Neuron (in vitro differentiated cells): ENCODE measurements at regions not wholly inside any gene's neighbourhood (a gene's known extent, or its start where the extent isn't known, plus 50 kb on each side); places are given as distances from the start of the nearest gene placed in this dataset.

Experiments used
- H2AFZ ChIP-seq: one replicate; pipeline ENCODE4 v1.6.1; 2013; ENCODE audit warnings: low read depth, mild to moderate bottlenecking, inconsistent platforms, low read length, moderate library complexity
- H3K27me3 ChIP-seq: one replicate; pipeline ENCODE4 v1.6.1; 2013; ENCODE audit warnings: low read length; ENCODE audit not compliant: insufficient read depth
- H3K36me3 ChIP-seq: one replicate; pipeline ENCODE4 v1.6.1; 2013; ENCODE audit warnings: low read length; ENCODE audit not compliant: insufficient read depth
- H3K4me1 ChIP-seq: one replicate; pipeline ENCODE4 v1.6.1; 2013; ENCODE audit warnings: low read length; ENCODE audit not compliant: insufficient read depth
- H3K4me3 ChIP-seq: 2 replicates; pipeline ENCODE4 v1.5.1; 2013; ENCODE audit warnings: mild to moderate bottlenecking, low read length, moderate library complexity
- H3K9me3 ChIP-seq: one replicate; pipeline ENCODE4 v1.6.1; 2013; ENCODE audit warnings: low read length

DNA sequence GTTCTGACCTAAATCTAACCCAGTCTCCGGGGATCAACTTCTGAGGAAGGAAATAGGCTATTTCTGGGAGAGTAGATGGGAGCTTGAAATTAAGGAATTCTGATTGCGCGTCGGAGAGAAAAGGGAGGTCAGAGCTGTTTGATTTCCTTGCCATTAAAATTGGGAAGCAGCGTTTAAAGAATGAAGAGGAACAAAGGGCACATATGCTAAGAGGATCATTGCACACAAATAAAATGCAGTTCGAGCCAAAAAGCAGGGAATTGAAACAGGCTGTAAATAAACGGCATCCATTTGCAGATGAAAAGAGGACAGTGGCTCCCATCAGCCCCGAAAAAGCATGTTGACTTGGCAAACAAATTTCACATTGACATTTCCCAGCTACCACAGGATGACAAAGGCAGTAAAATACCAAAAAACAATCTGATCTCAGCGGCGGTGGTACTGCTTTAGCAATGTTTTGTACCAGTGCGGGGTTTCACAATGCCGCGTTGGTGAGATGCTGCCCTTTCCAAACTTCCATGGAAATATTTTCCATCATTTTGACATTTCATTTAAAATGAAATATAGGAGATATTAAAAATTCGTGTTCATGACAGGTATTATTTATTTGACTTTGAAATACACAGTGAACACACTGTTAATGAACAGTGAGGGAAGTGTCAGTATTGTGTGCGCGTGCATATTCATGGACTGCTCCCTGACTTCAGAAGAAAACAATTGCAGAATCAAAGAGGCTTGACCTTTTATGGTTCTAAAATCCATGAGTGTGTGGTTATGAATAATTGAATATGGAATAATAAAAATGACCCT is 108.8 kb downstream of the SQOR start:
- Histone ChIP-seq H3K4me1 (no peaks in the 10 kb centered on the region), H3K4me3 (no peak overlapping the region), H3K9me3 (no peaks in the 10 kb centered on the region), H2AFZ (no peak overlapping the region), H3K27me3 (no peaks in the 10 kb centered on the region), H3K36me3 (no peaks in the 10 kb centered on the region)

DNA sequence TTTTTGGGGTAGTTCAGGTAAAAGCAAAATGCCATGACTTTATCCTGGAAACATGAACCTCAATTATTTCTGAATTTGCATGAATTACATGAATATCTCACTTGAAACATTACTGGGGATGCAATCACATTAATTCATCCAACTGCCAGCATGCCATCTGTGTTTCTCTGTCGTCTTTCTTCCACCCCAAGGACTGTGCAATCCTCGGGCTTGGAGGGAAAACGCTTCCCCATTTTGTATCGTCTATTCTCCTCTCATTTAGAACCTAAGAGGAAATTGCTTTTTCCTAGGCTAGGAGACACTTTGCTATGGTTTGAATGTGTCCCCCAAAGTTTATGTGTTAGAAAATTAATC is 109.4 kb downstream of the SQOR start:
- Histone ChIP-seq H3K4me3 (no peak overlapping the region), H3K9me3 (no peaks in the 10 kb centered on the region), H3K4me1 (no peaks in the 10 kb centered on the region), H3K36me3 (no peaks in the 10 kb centered on the region), H3K27me3 (no peaks in the 10 kb centered on the region), H2AFZ (no peak overlapping the region)

DNA sequence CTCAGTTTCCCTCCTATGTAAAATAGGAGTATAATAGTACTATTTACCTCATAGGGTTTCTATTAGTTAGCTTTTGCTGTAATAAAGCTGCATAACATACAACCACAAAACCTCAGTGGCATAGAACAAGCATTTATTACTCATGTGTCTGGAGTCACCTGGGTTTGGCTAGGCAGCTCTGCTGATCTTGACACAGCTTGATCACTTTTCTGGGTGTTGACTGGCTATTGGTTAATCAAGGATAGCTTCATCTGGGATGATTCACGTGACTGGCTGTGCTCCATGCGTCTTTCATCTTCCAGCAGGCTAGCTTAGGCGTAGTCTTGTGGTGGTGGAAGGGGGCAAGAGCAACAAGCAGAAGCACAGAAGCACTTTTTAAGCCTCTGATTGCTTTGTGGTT is 112.6 kb downstream of the SQOR start:
- Histone ChIP-seq H3K4me3 (no peak overlapping the region), H3K4me1 (no peaks in the 10 kb centered on the region), H3K27me3 (no peaks in the 10 kb centered on the region), H2AFZ (no peak overlapping the region), H3K9me3 (no peaks in the 10 kb centered on the region), H3K36me3 (no peaks in the 10 kb centered on the region)

DNA sequence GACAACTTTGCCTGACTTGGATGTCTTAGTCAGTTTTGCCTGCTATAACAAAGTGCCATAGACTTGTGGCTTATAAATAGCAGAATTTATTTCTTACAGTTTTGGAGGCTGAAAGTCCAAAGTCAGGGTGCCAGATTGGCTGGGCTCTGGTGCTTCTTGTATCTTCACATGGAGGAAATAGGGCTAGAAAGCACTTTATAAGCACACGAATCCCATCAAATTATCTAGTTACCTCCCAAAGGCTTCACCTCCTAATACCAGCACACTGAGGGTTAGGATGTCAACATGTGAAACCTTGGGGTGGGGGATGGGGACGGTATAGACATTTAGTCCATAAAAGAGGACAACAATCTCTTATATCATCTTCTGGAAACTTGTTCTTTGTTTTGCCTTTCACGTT is 116.8 kb downstream of the SQOR start:
- no peaks in the 10 kb centered on the region for H3K36me3 ChIP-seq

DNA sequence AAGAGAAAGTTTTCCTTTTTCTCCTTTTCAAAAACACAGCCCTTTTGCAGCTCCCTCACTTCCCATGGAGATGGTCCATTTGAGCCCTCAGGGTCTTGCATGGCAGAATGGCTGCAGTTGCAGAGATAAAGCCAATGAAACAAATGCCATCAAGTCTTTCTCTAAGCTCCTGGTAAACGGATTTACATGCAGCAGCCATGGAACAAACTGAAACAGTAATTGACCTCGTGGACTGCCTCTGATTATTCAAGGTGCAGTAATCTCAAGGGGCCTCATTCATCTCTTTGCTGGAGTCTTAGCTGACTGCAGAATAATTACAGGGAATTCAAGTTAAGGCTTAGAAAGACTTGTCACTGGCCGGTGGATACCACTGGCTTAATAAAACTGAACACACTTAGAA is 125.1 kb downstream of the SQOR start:
- Histone ChIP-seq H3K27me3 (no peaks in the 10 kb centered on the region), H3K4me3 (no peak overlapping the region), H3K9me3 (no peaks in the 10 kb centered on the region), H2AFZ (no peak overlapping the region), H3K4me1 (no peaks in the 10 kb centered on the region), H3K36me3 (no peaks in the 10 kb centered on the region)

More for the DNA sequence above, 116.8 kb downstream of the SQOR start:
- H3K4me3 ChIP-seq: no peak overlapping the region
- no peaks in the 10 kb centered on the region for H3K9me3 ChIP-seq
- H2AFZ ChIP-seq: no peak overlapping the region
- no peaks in the 10 kb centered on the region for H3K4me1 ChIP-seq
- no peaks in the 10 kb centered on the region for H3K27me3 ChIP-seq

DNA sequence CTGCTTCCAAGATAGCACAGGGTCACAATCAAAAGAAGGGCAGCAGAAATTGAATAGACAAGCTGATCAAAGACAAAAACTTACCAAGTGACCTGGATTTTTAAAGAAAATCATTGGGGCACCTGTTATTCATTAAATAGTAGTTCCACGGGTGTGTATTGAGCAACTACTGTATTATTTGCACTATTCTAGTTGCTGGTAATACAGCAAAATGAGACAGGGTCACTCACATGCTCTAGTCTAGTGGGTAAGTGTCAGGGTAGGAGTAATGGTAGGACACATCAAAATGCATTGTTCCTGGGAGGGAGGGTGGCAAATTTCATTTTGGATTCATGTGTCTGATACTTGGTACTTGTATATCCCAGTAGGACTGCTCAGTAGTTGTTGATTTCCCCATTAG is 127.9 kb downstream of the SQOR start:
- H3K27me3 ChIP-seq: no peaks in the 10 kb centered on the region
- no peak overlapping the region for H3K4me3 ChIP-seq
- H3K36me3 ChIP-seq: no peaks in the 10 kb centered on the region
- H3K9me3 ChIP-seq: no peaks in the 10 kb centered on the region
- no peaks in the 10 kb centered on the region for H3K4me1 ChIP-seq
- no peak overlapping the region for H2AFZ ChIP-seq

DNA sequence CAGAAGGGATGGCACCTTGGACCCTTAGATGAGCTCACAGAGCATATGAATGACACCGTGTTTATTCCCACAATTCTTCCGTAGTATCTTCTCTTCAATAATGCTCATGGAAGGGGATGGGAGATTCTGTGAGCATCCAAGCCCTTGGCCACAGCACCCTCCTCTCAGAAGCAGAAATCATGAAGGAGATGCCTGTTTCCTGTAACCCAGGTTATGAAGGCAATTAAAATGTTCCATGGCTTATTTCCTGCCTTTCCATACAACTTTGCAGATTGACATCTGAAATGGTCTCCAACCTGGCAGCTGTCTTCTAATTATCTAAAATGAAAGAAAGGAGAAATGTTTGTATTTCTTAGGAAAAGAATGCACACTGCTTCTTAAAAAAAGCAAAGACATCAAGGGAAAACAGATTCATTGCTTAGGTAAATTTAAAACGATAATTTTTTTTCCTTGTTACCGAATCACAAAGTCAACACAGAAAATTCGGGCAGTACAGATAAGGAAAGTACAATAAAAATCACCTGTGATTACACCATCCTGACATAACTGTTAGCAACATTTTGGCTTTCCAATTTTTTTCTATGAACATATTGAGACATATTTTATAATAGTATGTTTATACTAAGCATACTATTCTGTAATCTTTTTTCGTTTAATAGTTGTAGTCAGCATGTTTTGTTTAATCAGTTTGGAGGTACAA is 128.5 kb downstream of the SQOR start:
- Histone ChIP-seq H3K9me3 (no peaks in the 10 kb centered on the region), H2AFZ (no peak overlapping the region), H3K27me3 (no peaks in the 10 kb centered on the region), H3K4me1 (no peaks in the 10 kb centered on the region), H3K36me3 (no peaks in the 10 kb centered on the region), H3K4me3 (no peak overlapping the region)

DNA sequence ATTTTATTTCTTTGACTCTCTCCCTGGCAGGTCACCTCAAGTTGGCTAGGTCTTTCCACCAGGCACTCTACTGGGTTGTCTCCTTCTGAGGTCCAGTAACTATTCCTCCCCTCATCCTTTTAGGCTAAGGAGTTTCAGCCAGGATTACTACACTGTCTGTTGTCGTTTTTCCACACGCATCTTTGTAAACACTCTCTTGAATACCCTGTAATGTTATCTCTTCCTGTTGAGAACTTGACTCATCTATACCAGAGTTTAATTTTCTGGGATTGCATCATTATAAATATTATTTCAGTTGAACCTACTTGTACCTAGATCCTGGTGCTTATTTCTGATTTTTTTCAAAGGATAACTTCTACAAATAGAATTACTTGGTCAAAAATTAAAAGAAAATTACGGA is 138.3 kb downstream of the SQOR start:
- H3K4me1 ChIP-seq: no peaks in the 10 kb centered on the region
- no peak overlapping the region for H3K4me3 ChIP-seq
- no peaks in the 10 kb centered on the region for H3K36me3 ChIP-seq
- no peaks in the 10 kb centered on the region for H3K27me3 ChIP-seq
- H2AFZ ChIP-seq: no peak overlapping the region
- no peaks in the 10 kb centered on the region for H3K9me3 ChIP-seq

DNA sequence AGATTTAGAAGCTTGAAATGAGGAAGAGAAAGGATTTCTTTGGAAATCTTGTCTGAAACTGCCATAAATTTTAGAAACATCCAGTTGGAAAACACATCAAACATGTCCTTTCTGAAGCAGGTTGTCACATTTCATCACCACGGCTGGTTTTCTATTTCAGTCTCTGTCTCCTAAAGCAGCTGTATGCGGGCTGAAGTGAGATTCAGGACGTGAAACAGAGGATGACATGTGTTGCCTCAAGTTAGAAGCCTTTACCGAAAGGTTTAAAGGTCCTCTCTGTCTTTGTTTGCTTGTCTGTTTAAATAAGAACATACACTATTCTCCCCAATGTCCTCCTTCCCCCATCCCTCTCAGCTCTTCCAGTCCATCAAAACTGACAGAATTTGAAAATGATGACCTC is 141.9 kb downstream of the SQOR start:
- H3K36me3 ChIP-seq: no peaks in the 10 kb centered on the region
- no peaks in the 10 kb centered on the region for H3K9me3 ChIP-seq
- no peaks in the 10 kb centered on the region for H3K4me1 ChIP-seq
- H3K27me3 ChIP-seq: no peaks in the 10 kb centered on the region
- H2AFZ ChIP-seq: no peak overlapping the region
- H3K4me3 ChIP-seq: no peak overlapping the region

DNA sequence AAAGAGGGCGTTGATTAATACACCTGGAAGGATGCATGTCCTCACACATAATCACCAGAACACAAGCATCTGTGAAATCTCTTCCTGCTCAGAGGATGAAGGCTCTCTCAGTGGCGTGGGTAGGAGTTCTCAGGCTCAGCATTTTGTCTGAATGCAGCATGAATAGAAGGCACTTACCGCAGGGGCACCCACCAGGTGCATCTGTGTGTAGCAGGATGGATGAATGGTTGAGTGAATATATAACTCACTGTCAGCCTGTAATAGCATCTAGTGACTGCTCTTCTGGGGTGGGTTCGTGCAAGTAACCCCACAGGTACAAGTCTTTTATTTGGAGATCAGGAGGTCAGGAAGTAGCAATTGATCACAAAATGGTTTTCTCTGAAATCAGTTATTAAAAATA is 143.0 kb downstream of the SQOR start:
- Histone ChIP-seq H3K4me3 (no peak overlapping the region), H2AFZ (no peak overlapping the region), H3K4me1 (no peaks in the 10 kb centered on the region), H3K27me3 (no peaks in the 10 kb centered on the region), H3K9me3 (no peaks in the 10 kb centered on the region), H3K36me3 (no peaks in the 10 kb centered on the region)

DNA sequence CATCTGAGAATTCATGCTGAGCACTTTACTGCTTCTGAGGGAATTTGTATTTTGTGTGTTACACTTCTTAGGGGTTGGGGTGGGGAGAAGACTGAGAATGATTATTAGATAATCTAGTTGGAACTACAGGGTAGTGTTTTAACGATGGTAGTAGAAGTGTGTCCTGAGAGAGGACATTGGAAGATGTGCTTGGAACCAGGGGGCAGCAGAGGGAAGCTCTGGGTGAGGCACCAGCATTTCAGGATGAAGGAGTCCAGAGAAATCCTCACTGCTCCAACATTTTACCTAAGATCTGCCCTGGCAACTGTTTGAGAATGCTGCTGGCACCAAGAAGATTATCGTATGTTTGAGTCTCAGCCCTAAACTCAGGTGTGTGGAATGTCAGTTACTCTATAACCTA is 145.5 kb downstream of the SQOR start:
- H3K27me3 ChIP-seq: no peaks in the 10 kb centered on the region

DNA sequence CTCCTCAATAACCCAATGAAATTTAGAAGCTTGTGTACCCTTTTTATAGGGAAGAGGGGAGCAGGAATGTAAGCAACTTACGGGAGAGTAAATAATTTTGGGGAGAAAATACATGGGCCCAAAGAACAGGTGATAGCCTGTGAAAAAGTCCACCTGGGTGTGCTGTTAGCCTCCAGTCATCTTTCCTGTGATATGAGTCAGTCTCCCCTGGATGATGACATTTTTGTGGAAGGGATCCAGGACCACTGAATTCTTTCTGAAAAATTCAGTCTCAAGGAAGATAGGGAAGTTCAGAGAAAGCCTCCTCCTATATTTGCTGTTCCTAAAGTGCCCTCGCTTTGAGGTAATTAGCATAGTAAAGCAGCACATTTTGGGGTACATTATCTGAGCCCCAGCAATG is 149.8 kb downstream of the SQOR start:
- no peak overlapping the region for H2AFZ ChIP-seq
- H3K4me1 ChIP-seq: no peaks in the 10 kb centered on the region
- H3K27me3 ChIP-seq: no peaks in the 10 kb centered on the region
- no peak overlapping the region for H3K4me3 ChIP-seq
- no peaks in the 10 kb centered on the region for H3K36me3 ChIP-seq
- no peaks in the 10 kb centered on the region for H3K9me3 ChIP-seq

More for the DNA sequence above, 145.5 kb downstream of the SQOR start:
- H2AFZ ChIP-seq: no peak overlapping the region
- H3K36me3 ChIP-seq: no peaks in the 10 kb centered on the region
- H3K4me1 ChIP-seq: no peaks in the 10 kb centered on the region
- no peaks in the 10 kb centered on the region for H3K9me3 ChIP-seq
- no peak overlapping the region for H3K4me3 ChIP-seq

DNA sequence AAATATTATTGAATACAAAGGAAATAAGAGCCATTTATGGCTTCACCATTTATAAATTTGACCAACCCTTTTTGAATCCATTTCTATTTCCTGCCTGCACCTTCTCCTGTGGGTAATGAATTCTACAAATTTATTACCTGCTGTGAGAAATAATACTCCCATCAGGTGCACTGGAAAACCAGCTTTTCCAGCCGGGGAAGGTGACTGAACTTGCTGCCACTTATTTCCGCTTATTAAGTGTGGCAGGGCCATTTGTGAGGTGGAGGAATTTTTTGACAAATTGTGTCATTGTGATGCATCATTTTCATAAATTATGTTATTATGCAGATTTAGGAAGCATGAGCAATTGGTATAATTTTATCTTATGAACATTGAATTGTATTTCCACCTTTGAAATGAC is 151.1 kb downstream of the SQOR start:
- Histone ChIP-seq H3K4me1 (no peaks in the 10 kb centered on the region), H3K4me3 (no peak overlapping the region), H3K9me3 (no peaks in the 10 kb centered on the region), H2AFZ (no peak overlapping the region), H3K27me3 (no peaks in the 10 kb centered on the region), H3K36me3 (no peaks in the 10 kb centered on the region)
